Ovary (tissue), 7 donors: ENCODE measurements at regions not wholly inside any gene's neighbourhood (a gene's known extent, or its start where the extent isn't known, plus 50 kb on each side); places are given as distances from the start of the nearest gene placed in this dataset.

Experiments used
- DNase-seq, 5 donors: peaks; one replicate each; pipeline ENCODE4 v3.0.0-alpha.2; 2019 to 2020
- H3K27ac ChIP-seq, 2 donors: fragments of 200-600 bp; one replicate each; pipeline versions ENCODE4 v1.5.1 to v1.8.0; 2019 to 2022
- H3K27me3 ChIP-seq: fragments of 200-600 bp; one replicate; pipeline ENCODE4 v1.8.0; 2022
- H3K36me3 ChIP-seq: fragments of 200-600 bp; sonication (generic); one replicate; pipeline ENCODE4 v1.5.1; 2019
- H3K4me1 ChIP-seq: one replicate; pipeline ENCODE4 v1.8.1; 2013; ENCODE audit warnings: mild to moderate bottlenecking, moderate library complexity; ENCODE audit not compliant: insufficient read depth
- H3K4me3 ChIP-seq: fragments of 200-600 bp; sonication (generic); one replicate; pipeline ENCODE4 v1.5.1; 2017
- H3K9me3 ChIP-seq, 2 donors: fragments of 200-600 bp in 1 of 2; sonication (generic) in 1 of 2; one replicate each; pipeline versions ENCODE4 v1.5.1 to v1.8.1; 2013 to 2019; ENCODE audit warnings: mild to moderate bottlenecking in 1 of 2, moderate library complexity in 1 of 2
- EP300 ChIP-seq: sonication (generic); formaldehyde crosslinking; IDR thresholded peaks from one replicate; pipeline ENCODE4 v1.6.1; 2017; ENCODE audit warnings: antibody characterized with exemption
- POLR2A ChIP-seq: fragments of 450-650 bp; IDR thresholded peaks from one replicate; pipeline ENCODE4 v1.6.1; 2017; ENCODE audit warnings: antibody characterized with exemption, mild to moderate bottlenecking, moderate library complexity
- WGBS, 3 donors: extraction: QIAGEN DNeasy Blood & Tissue Kit in 1 of 3; methylation state at CpG; one replicate each; pipeline versions ENCODE4 v1.1.5 to v1.1.7; 2013 to 2017; 5-methylcytosine and 5-hydroxymethylcytosine counted together
- intact Hi-C, 4 donors: fragments of 100-400 bp; cut with DNase I; formaldehyde crosslinking; loops; one replicate each; pipeline versions ENCODE4 v1.11.0 to v1.15.1; 2022 to 2023
- TF ChIP-seq, protein P1 (sequence below), 3 donors: fragments of 450-650 bp in 2 of 3; fragments of 200-600 bp in 1 of 3; IDR thresholded peaks; one replicate each; pipeline versions ENCODE4 v1.5.1 to v1.8.0; 2016 to 2022; ENCODE audit warnings: antibody characterized with exemption in 3 of 3, mild to moderate bottlenecking in 1 of 3
- donor health status: DM: no; HTN: no; CAD: no; lungs with moderate emphysema.
- donor health status: DM: no; HTN: no; CAD: no.
- donor health status: Bipolar disorder and iron deficiency.
- donor health status: DM: no; HTN: no; CAD: no.
- donor health status: DM: yes; HTN: yes; CAD: no.

DNA sequence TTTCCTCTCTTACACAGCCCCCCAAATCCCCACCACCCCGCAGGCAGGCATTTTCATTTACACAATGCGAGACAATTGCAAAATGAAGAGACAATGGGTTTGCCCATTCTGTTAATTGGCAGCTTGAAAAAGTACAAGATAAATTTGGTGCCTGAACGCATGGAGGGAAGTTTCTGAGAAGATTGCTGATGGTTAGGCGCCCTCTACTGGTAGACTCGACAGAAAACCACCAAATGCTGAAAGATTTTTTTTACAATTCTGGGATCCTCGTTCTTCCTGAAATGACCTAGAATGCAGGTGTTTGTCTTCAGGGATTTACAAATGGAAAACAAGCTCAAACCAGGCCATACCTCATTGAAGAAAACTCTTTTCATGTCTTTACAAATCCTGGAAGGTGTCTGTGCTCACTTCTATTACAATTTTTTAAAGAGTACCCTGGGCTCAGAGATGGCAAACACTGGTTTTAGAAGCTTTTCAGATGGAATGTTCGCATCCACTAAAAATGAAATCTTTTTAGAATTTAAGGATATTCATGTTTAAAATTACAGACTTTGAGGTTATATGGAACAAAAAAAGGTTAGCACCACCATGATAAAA is 338.5 kb downstream of the PMP22 start:
- Histone ChIP-seq H3K4me1 (no peaks in the 10 kb centered on the region), H3K27ac (no peak overlapping the region), H3K9me3 (no peaks in the 10 kb centered on the region), H3K36me3 (no peaks in the 10 kb centered on the region), H3K27me3 (no peaks in the 10 kb centered on the region), H3K4me3 (no peak overlapping the region)
- TF ChIP-seq EP300 = no peak
- TF ChIP-seq, protein P1, sequence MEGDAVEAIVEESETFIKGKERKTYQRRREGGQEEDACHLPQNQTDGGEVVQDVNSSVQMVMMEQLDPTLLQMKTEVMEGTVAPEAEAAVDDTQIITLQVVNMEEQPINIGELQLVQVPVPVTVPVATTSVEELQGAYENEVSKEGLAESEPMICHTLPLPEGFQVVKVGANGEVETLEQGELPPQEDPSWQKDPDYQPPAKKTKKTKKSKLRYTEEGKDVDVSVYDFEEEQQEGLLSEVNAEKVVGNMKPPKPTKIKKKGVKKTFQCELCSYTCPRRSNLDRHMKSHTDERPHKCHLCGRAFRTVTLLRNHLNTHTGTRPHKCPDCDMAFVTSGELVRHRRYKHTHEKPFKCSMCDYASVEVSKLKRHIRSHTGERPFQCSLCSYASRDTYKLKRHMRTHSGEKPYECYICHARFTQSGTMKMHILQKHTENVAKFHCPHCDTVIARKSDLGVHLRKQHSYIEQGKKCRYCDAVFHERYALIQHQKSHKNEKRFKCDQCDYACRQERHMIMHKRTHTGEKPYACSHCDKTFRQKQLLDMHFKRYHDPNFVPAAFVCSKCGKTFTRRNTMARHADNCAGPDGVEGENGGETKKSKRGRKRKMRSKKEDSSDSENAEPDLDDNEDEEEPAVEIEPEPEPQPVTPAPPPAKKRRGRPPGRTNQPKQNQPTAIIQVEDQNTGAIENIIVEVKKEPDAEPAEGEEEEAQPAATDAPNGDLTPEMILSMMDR (IDR thresholded peaks at IDR 0.05) = peak in 2 of 3 donors; percentile 23 to 61
- intact Hi-C loops = no loop called here
- peak in 4 of 5 donors; percentile 21 to 28 (median 23) for DNase-seq
- WGBS, 3 donors = 12 to 14% (median 13%) methylated on average over 7 of the region's 7 CpGs

DNA sequence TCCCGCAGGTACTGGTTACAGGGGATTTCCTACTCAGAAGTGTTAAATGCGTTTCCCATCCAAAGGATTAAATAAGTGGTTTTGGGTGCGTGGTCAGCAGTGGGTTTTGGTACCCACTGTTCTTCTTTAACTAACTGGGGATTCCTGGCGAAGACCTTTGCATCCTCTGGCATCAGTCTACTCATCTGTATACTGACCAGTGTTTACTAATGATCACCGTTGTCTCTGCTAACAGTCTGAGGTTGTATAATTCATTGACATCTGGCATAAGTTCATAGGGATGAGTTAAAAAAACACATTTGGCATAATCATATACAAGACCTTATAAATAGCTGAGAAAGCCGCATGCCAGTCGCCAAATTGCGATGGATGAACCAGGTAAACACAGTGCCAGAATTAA is 339.1 kb downstream of the PMP22 start:
- Histone ChIP-seq H3K27me3 (no peaks in the 10 kb centered on the region), H3K36me3 (no peaks in the 10 kb centered on the region), H3K4me3 (no peak overlapping the region), H3K9me3 (no peaks in the 10 kb centered on the region), H3K27ac (no peak overlapping the region), H3K4me1 (no peaks in the 10 kb centered on the region)
- TF ChIP-seq POLR2A = no peak
- TF ChIP-seq, protein P1 (IDR thresholded peaks at IDR 0.05) = no peak
- no peak for TF ChIP-seq EP300
- intact Hi-C loops = no loop called here
- WGBS, 3 donors = 48 to 55% (median 53%) methylated on average over 8 of the region's 8 CpGs
- no peak for DNase-seq

- no peaks in the 10 kb centered on the region for H3K9me3 ChIP-seq
- no peak overlapping the region for H3K27ac ChIP-seq
- no peaks in the 10 kb centered on the region for H3K4me1 ChIP-seq
- no peak for DNase-seq
- no peaks in the 10 kb centered on the region for H3K27me3 ChIP-seq
- H3K4me3 ChIP-seq = no peak overlapping the region
- intact Hi-C loops = no loop called here
- TF ChIP-seq, protein P1 (IDR thresholded peaks at IDR 0.05) = no peak
- no peak for TF ChIP-seq POLR2A
- TF ChIP-seq EP300 = no peak
- H3K36me3 ChIP-seq = no peaks in the 10 kb centered on the region
- WGBS, 3 donors = 81 to 91% (median 84%) methylated on average over 2 of the region's 2 CpGs
These were observed 339.6 kb downstream of the PMP22 start for GRCh38 chr17:14925498-14925897.

GRCh38 chr17:14923981-14924380 is 341.1 kb downstream of the PMP22 start:
- WGBS, 3 donors = 74 to 77% (median 74%) methylated on average over 3 of the region's 3 CpGs
- TF ChIP-seq EP300 (no peak), POLR2A (no peak)
- TF ChIP-seq, protein P1 (IDR thresholded peaks at IDR 0.05) = no peak
- Histone ChIP-seq H3K27ac (no peak overlapping the region), H3K9me3 (no peaks in the 10 kb centered on the region), H3K27me3 (no peaks in the 10 kb centered on the region), H3K36me3 (no peaks in the 10 kb centered on the region), H3K4me1 (no peaks in the 10 kb centered on the region), H3K4me3 (no peak overlapping the region)
- intact Hi-C loops = no loop called here
- no peak for DNase-seq
